ENCODE measurements at regions not wholly inside any gene's neighbourhood (a gene's known extent, or its start where the extent isn't known, plus 50 kb on each side); places are given as distances from the start of the nearest gene placed in this dataset.
"Not testable (repeated sequence)": the region's sequence is repeated elsewhere in the genome, so short reads cannot be mapped to it uniquely, and the experiment has no call there.

DNA sequence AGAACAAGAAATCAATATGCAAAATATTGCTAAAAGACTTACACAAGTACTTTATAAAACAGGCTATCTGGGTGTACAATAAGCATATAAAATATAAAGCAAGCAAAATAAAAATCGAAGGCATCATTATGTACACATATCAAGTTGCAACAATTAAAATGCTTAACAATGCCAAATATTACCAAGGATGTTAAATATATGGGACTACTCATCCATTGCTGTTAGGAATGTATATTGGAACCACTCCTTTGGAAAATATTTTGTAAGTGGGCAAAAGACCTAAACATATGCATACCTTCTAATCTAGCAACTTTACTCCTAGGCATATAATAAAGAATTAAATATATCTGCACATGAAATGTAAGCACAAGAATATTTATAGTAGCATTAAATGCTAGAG is 632.6 kb upstream of the COX7C start:
- Histone ChIP-seq H3K9ac (ENCODE audit: low read length) (no peak overlapping the region), H3K9me3 (ENCODE audit: low read length) (no peaks in the 10 kb centered on the region), H4K20me1 (ENCODE audit: insufficient read depth) (no peaks in the 10 kb centered on the region), H3K27ac (ENCODE audit: low read length) (no peak overlapping the region), H2AFZ (ENCODE audit: low read depth, low read length) (no peak overlapping the region), H3K4me3 (ENCODE audit: low read length) (no peak overlapping the region), H3K27me3 (ENCODE audit: insufficient read depth, low read depth, low read length) (no peaks in the 10 kb centered on the region), H3K9me2 (ENCODE audit: insufficient read depth, low read length) (no peaks in the 10 kb centered on the region), H3K4me2 (ENCODE audit: low read length) (no peak overlapping the region), H3K79me2 (replicated peaks; ENCODE audit: insufficient read depth, low read length) (no peaks in the 10 kb centered on the region), H3F3A (ENCODE audit: insufficient read depth, low read length, poor library complexity, severe bottlenecking) (no peaks in the 10 kb centered on the region), H3K36me3 (ENCODE audit: insufficient read depth, low read length) (no peaks in the 10 kb centered on the region)
- TF ChIP-seq EP300 (conservative IDR thresholded peaks at IDR 0.05; ENCODE audit: poor library complexity, severe bottlenecking) (no peak), MXI1 (conservative IDR thresholded peaks at IDR 0.05; ENCODE audit: poor library complexity, severe bottlenecking) (no peak), POLR2AphosphoS5 (IDR thresholded peaks at IDR 0.05) (no peak), RAD21 (conservative IDR thresholded peaks at IDR 0.05) (no peak), TAF1 (IDR thresholded peaks at IDR 0.05; ENCODE audit: low read depth) (no peak), EZH2 (IDR thresholded peaks at IDR 0.05; ENCODE audit: borderline replicate concordance, insufficient read depth, low read length, poor library complexity, severe bottlenecking) (no peak), SMC3 (conservative IDR thresholded peaks at IDR 0.05; ENCODE audit: poor library complexity) (no peak)
- TF ChIP-seq, protein P1, sequence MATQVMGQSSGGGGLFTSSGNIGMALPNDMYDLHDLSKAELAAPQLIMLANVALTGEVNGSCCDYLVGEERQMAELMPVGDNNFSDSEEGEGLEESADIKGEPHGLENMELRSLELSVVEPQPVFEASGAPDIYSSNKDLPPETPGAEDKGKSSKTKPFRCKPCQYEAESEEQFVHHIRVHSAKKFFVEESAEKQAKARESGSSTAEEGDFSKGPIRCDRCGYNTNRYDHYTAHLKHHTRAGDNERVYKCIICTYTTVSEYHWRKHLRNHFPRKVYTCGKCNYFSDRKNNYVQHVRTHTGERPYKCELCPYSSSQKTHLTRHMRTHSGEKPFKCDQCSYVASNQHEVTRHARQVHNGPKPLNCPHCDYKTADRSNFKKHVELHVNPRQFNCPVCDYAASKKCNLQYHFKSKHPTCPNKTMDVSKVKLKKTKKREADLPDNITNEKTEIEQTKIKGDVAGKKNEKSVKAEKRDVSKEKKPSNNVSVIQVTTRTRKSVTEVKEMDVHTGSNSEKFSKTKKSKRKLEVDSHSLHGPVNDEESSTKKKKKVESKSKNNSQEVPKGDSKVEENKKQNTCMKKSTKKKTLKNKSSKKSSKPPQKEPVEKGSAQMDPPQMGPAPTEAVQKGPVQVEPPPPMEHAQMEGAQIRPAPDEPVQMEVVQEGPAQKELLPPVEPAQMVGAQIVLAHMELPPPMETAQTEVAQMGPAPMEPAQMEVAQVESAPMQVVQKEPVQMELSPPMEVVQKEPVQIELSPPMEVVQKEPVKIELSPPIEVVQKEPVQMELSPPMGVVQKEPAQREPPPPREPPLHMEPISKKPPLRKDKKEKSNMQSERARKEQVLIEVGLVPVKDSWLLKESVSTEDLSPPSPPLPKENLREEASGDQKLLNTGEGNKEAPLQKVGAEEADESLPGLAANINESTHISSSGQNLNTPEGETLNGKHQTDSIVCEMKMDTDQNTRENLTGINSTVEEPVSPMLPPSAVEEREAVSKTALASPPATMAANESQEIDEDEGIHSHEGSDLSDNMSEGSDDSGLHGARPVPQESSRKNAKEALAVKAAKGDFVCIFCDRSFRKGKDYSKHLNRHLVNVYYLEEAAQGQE (IDR thresholded peaks at IDR 0.05; ENCODE audit: borderline replicate concordance), result no peak
- TF ChIP-seq, protein P2, sequence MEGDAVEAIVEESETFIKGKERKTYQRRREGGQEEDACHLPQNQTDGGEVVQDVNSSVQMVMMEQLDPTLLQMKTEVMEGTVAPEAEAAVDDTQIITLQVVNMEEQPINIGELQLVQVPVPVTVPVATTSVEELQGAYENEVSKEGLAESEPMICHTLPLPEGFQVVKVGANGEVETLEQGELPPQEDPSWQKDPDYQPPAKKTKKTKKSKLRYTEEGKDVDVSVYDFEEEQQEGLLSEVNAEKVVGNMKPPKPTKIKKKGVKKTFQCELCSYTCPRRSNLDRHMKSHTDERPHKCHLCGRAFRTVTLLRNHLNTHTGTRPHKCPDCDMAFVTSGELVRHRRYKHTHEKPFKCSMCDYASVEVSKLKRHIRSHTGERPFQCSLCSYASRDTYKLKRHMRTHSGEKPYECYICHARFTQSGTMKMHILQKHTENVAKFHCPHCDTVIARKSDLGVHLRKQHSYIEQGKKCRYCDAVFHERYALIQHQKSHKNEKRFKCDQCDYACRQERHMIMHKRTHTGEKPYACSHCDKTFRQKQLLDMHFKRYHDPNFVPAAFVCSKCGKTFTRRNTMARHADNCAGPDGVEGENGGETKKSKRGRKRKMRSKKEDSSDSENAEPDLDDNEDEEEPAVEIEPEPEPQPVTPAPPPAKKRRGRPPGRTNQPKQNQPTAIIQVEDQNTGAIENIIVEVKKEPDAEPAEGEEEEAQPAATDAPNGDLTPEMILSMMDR (IDR thresholded peaks at IDR 0.05; ENCODE audit: poor library complexity, severe bottlenecking), result no peak

DNA sequence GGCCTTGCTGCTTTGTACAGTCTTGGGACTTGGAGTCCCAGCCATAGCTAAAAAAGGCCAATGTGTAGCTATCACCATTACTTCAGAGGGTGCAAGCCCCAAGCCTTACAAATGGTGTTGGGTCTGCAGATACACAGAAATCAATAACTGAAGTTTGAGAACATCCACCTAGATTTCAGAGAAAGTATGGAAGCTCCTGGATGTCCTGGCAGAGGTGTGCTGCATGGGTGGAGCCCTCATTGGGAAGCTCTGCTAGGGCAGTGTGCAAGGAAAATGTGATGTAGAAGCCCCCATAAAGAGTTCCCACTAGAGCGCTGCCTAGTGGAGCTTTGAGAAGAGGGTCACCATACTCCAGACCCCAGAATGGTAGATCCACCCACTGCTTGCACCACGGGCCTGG is 626.7 kb upstream of the COX7C start:
- Histone ChIP-seq H3K27me3 (ENCODE audit: insufficient read depth, low read depth, low read length) (no peaks in the 10 kb centered on the region), H3K4me2 (ENCODE audit: low read length) (no peak overlapping the region), H3K9me2 (ENCODE audit: insufficient read depth, low read length) (no peaks in the 10 kb centered on the region), H3K9ac (ENCODE audit: low read length) (no peak overlapping the region), H4K20me1 (ENCODE audit: insufficient read depth) (no peaks in the 10 kb centered on the region), H3K27ac (ENCODE audit: low read length) (no peak overlapping the region), H3K79me2 (replicated peaks; ENCODE audit: insufficient read depth, low read length) (no peaks in the 10 kb centered on the region), H3K36me3 (ENCODE audit: insufficient read depth, low read length) (no peaks in the 10 kb centered on the region), H3K9me3 (ENCODE audit: low read length) (no peaks in the 10 kb centered on the region), H2AFZ (ENCODE audit: low read depth, low read length) (no peak overlapping the region), H3K4me3 (ENCODE audit: low read length) (no peak overlapping the region), H3F3A (ENCODE audit: insufficient read depth, low read length, poor library complexity, severe bottlenecking) (no peaks in the 10 kb centered on the region)
- no peak for TF ChIP-seq RAD21 (conservative IDR thresholded peaks at IDR 0.05)
- no peak for TF ChIP-seq TAF1 (IDR thresholded peaks at IDR 0.05; ENCODE audit: low read depth)
- no peak for TF ChIP-seq EZH2 (IDR thresholded peaks at IDR 0.05; ENCODE audit: borderline replicate concordance, insufficient read depth, low read length, poor library complexity, severe bottlenecking)
- TF ChIP-seq POLR2AphosphoS5 (IDR thresholded peaks at IDR 0.05), result no peak
- TF ChIP-seq, protein P2 (IDR thresholded peaks at IDR 0.05; ENCODE audit: poor library complexity, severe bottlenecking), result no peak
- no peak for TF ChIP-seq SMC3 (conservative IDR thresholded peaks at IDR 0.05; ENCODE audit: poor library complexity)
- TF ChIP-seq EP300 (conservative IDR thresholded peaks at IDR 0.05; ENCODE audit: poor library complexity, severe bottlenecking), result no peak
- TF ChIP-seq, protein P1 (IDR thresholded peaks at IDR 0.05; ENCODE audit: borderline replicate concordance), result no peak
- TF ChIP-seq MXI1 (conservative IDR thresholded peaks at IDR 0.05; ENCODE audit: poor library complexity, severe bottlenecking), result no peak

DNA sequence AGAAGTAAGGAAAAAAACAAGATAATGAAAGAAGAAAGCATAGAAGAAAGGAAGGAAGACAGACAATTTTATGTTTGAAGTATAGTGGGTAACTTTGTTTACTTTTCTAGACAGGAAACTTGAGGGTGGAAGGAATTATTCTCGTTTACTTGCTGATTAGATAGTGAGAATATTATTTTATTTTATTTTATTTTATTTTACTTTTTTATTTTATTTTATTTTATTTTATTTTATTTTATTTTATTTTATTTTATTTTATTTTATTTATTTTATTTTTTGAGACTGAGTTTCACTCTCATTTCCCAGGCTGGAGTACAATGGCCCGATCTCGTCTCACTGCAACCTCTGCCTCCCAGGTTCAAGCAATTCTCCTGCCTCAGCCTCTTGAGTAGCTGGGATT is 623.1 kb upstream of the COX7C start:
- not testable (repeated sequence) for H3K9ac ChIP-seq (ENCODE audit: low read length); H3K27me3 ChIP-seq (ENCODE audit: insufficient read depth, low read depth, low read length); H3K9me2 ChIP-seq (ENCODE audit: insufficient read depth, low read length); H3K79me2 ChIP-seq (replicated peaks; ENCODE audit: insufficient read depth, low read length); H3K27ac ChIP-seq (ENCODE audit: low read length); H3K36me3 ChIP-seq (ENCODE audit: insufficient read depth, low read length); H3K4me3 ChIP-seq (ENCODE audit: low read length); H4K20me1 ChIP-seq (ENCODE audit: insufficient read depth); H2AFZ ChIP-seq (ENCODE audit: low read depth, low read length); H3K9me3 ChIP-seq (ENCODE audit: low read length); H3F3A ChIP-seq (ENCODE audit: insufficient read depth, low read length, poor library complexity, severe bottlenecking); H3K4me2 ChIP-seq (ENCODE audit: low read length)

Measured in neural cell (in vitro differentiated cells).